ENCODE measurements at regions not wholly inside any gene's neighbourhood (a gene's known extent, or its start where the extent isn't known, plus 50 kb on each side); places are given as distances from the start of the nearest gene placed in this dataset.

DNA sequence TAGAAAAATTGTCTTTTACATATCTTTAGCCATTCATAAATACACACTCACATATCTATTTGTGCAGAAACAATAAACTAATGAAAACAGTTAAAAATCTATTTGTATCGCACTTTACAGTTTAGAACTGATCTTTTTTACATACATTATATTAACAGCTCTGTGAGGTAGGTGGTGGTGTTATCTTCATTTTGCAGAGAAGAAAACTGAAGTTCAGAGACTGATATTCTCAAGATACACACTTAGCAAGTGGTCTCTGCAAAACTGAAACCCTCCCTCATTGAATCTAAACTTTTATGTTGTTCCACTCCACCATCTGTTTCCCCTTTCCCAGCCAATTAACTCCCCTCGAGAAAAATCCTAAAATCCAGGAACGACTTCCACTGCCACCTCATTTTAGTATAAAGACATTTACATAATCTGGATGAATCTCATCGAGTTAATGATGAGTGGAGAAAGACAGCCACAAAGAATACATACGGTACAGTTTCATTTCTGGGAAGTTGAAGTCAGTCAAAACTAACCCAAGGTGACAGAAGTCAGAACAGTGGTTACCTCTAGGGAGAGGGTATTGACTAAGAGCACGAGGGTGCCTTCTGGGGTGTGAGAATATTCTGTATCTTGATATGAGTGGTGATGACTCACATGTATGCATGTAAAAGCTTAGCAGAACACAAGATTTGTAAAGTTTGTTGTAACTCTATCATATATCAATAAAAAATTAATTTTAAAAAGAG lies 524.2 kb upstream of the TCF4 start:
- no peaks in the 10 kb centered on the region for H3K36me3 ChIP-seq (ENCODE audit: control insufficient read depth, insufficient read depth, low read length)
- H3K9ac ChIP-seq (ENCODE audit: low read length): no peak overlapping the region
- H3K4me2 ChIP-seq (ENCODE audit: low read length): no peak overlapping the region
- no peaks in the 10 kb centered on the region for H3K4me1 ChIP-seq (ENCODE audit: control insufficient read depth, low read depth, low read length)
- H4K5ac ChIP-seq (ENCODE audit: low read length): no peak overlapping the region
- H3K4me3 ChIP-seq (ENCODE audit: low read length): no peak overlapping the region
- H2BK5ac ChIP-seq (ENCODE audit: low read length): no peak overlapping the region
- H3K23ac ChIP-seq (ENCODE audit: low read length): no peak overlapping the region
- no peak overlapping the region for H3K27ac ChIP-seq (ENCODE audit: low read depth, low read length)
- H4K8ac ChIP-seq (ENCODE audit: low read depth, low read length): no peak overlapping the region
- no peaks in the 10 kb centered on the region for H3K27me3 ChIP-seq (ENCODE audit: insufficient read depth, low read length, poor library complexity)
- WGBS (ENCODE audit: extremely low coverage, insufficient coverage, low lambda C conversion rate): no CpG with 5 or more reads among the region's 6 CpGs
- no peak overlapping the region for H3K4ac ChIP-seq (ENCODE audit: low read depth, low read length)
- H2AK5ac ChIP-seq (ENCODE audit: low read length): no peak overlapping the region
- no peak overlapping the region for H3K56ac ChIP-seq (ENCODE audit: low read length)
- H3K79me2 ChIP-seq (ENCODE audit: control insufficient read depth, insufficient read depth, low read length): no peaks in the 10 kb centered on the region
- no peak overlapping the region for H2BK120ac ChIP-seq (ENCODE audit: low read depth, low read length)
- no peak for DNase-seq
- no peaks in the 10 kb centered on the region for H3K79me1 ChIP-seq (ENCODE audit: low read length)
- H3K18ac ChIP-seq (ENCODE audit: low read length): no peak overlapping the region
- no peak overlapping the region for H2BK15ac ChIP-seq (replicated peaks; ENCODE audit: low read depth)

DNA sequence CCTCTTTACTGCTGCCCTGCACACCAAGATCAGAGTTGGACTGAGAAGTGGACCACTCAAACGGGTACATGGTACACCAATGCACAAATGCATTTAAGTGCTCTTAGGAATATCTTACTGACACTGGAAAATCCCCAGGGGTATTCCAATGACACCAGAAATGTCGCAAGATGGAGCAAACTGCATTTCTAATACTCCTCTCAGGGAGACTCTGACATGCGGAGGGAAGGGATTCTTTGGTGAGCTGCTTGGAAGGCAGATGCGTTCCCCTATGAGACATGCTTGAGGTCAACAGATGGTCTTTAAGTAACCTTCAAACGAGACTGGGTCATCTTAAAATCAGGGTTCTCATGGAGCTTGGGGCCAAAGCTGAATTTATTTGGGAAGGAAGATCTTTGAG lies 521.8 kb upstream of the TCF4 start:
- no peak overlapping the region for H3K56ac ChIP-seq (ENCODE audit: low read length)
- H3K4ac ChIP-seq (ENCODE audit: low read depth, low read length): no peak overlapping the region
- H3K9ac ChIP-seq (ENCODE audit: low read length): no peak overlapping the region
- no peaks in the 10 kb centered on the region for H3K4me1 ChIP-seq (ENCODE audit: control insufficient read depth, low read depth, low read length)
- no peaks in the 10 kb centered on the region for H3K79me2 ChIP-seq (ENCODE audit: control insufficient read depth, insufficient read depth, low read length)
- no peak overlapping the region for H3K27ac ChIP-seq (ENCODE audit: low read depth, low read length)
- H4K5ac ChIP-seq (ENCODE audit: low read length): no peak overlapping the region
- H4K8ac ChIP-seq (ENCODE audit: low read depth, low read length): no peak overlapping the region
- H3K4me2 ChIP-seq (ENCODE audit: low read length): no peak overlapping the region
- no peaks in the 10 kb centered on the region for H3K27me3 ChIP-seq (ENCODE audit: insufficient read depth, low read length, poor library complexity)
- no peak overlapping the region for H2AK5ac ChIP-seq (ENCODE audit: low read length)
- H3K23ac ChIP-seq (ENCODE audit: low read length): no peak overlapping the region
- H3K36me3 ChIP-seq (ENCODE audit: control insufficient read depth, insufficient read depth, low read length): no peaks in the 10 kb centered on the region
- H2BK5ac ChIP-seq (ENCODE audit: low read length): no peak overlapping the region
- H2BK15ac ChIP-seq (replicated peaks; ENCODE audit: low read depth): no peak overlapping the region
- no CpG with 5 or more reads among the region's 5 CpGs for WGBS (ENCODE audit: extremely low coverage, insufficient coverage, low lambda C conversion rate)
- H3K18ac ChIP-seq (ENCODE audit: low read length): no peak overlapping the region
- H3K4me3 ChIP-seq (ENCODE audit: low read length): no peak overlapping the region
- no peaks in the 10 kb centered on the region for H3K79me1 ChIP-seq (ENCODE audit: low read length)
- no peak for DNase-seq
- no peak overlapping the region for H2BK120ac ChIP-seq (ENCODE audit: low read depth, low read length)

DNA sequence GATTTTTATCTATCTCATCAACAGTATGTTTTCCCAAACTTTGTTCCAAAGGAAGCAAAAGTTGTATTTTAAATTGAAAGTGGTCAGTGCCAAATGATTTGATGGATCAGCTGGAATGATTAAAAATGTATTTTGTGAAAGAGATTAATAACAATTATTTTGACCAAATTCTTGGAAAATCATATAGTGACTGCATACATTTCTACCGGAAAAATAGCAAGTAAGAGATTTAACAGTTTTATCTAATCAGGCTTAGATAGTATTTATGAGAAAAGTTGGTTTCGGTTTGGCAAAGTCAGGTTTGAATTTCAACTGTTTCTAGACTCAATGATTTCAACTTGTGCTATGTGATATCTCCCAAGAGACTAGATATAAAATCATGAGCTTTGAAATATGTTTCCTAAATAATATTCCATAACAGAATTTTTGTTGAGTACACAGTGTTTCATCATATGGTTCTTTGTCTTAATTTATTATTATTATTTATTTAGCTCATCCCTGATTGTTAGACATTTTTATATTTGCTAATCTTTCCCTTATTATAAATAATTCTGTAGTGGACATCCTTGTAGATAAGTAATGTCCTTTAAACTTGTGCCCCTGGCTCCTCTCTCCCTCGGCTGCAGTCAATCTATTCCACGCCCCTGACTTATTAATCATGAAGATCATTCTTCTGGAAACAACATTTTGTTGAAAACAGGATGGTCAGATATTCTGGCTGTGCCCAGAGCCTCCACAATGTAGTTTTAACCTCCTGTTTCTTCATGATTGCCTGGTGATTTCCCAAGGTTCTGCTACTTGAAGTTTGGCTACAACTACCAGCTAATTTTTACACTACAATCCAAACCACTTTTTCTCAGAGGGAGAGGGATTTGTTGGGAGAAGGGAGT lies 520.7 kb upstream of the TCF4 start:
- Histone ChIP-seq H3K4ac (ENCODE audit: low read depth, low read length) (no peak overlapping the region), H2BK120ac (ENCODE audit: low read depth, low read length) (no peak overlapping the region), H3K9ac (ENCODE audit: low read length) (no peak overlapping the region), H3K27me3 (ENCODE audit: insufficient read depth, low read length, poor library complexity) (no peaks in the 10 kb centered on the region), H3K23ac (ENCODE audit: low read length) (no peak overlapping the region), H2BK5ac (ENCODE audit: low read length) (no peak overlapping the region), H4K8ac (ENCODE audit: low read depth, low read length) (no peak overlapping the region), H3K79me1 (ENCODE audit: low read length) (no peaks in the 10 kb centered on the region), H4K5ac (ENCODE audit: low read length) (no peak overlapping the region), H3K27ac (ENCODE audit: low read depth, low read length) (no peak overlapping the region), H3K4me3 (ENCODE audit: low read length) (no peak overlapping the region), H3K79me2 (ENCODE audit: control insufficient read depth, insufficient read depth, low read length) (no peaks in the 10 kb centered on the region), H3K36me3 (ENCODE audit: control insufficient read depth, insufficient read depth, low read length) (no peaks in the 10 kb centered on the region), H3K4me2 (ENCODE audit: low read length) (no peak overlapping the region), H2AK5ac (ENCODE audit: low read length) (no peak overlapping the region), H2BK15ac (replicated peaks; ENCODE audit: low read depth) (no peak overlapping the region), H3K18ac (ENCODE audit: low read length) (no peak overlapping the region), H3K4me1 (ENCODE audit: control insufficient read depth, low read depth, low read length) (no peaks in the 10 kb centered on the region), H3K56ac (ENCODE audit: low read length) (no peak overlapping the region)
- WGBS (ENCODE audit: extremely low coverage, insufficient coverage, low lambda C conversion rate): no CpG with 5 or more reads among the region's 4 CpGs
- no peak for DNase-seq

DNA sequence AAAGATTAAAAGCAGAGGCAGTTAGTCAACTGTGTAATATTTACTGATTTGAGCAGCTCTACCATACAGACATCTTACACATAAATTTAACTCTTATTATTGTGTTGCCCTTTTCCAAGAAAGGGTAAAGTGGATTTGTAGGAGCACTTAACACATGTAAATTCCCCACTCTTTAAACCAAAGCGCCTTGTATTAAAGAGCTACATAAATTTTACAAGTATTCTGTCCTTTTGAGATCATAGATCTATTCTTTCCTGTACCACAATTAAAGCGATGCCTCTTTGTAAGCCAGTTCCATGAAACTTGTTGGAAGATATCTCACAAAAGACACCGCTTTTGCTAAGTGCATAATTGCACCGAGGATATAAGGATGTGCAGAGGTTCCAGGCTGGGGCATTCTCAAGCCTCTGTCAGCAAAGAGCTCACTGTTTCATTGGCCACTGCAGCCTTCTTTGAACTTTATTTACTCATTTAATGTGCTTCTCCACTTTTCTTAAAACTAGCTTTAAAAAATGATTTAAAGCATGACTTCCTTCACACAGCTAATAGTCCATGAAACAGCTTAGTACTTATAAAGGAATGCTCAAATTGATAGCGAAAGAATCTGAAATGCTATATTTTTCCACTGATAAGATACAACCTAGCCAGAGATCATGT lies 520.0 kb upstream of the TCF4 start:
- Histone ChIP-seq H4K5ac (ENCODE audit: low read length) (no peak overlapping the region), H3K4me3 (ENCODE audit: low read length) (no peak overlapping the region), H3K79me1 (ENCODE audit: low read length) (no peaks in the 10 kb centered on the region), H3K4me2 (ENCODE audit: low read length) (no peak overlapping the region), H3K36me3 (ENCODE audit: control insufficient read depth, insufficient read depth, low read length) (no peaks in the 10 kb centered on the region), H3K27ac (ENCODE audit: low read depth, low read length) (no peak overlapping the region), H3K27me3 (ENCODE audit: insufficient read depth, low read length, poor library complexity) (no peaks in the 10 kb centered on the region), H3K4ac (ENCODE audit: low read depth, low read length) (no peak overlapping the region), H2BK5ac (ENCODE audit: low read length) (no peak overlapping the region), H4K8ac (ENCODE audit: low read depth, low read length) (no peak overlapping the region), H2BK15ac (replicated peaks; ENCODE audit: low read depth) (no peak overlapping the region), H2AK5ac (ENCODE audit: low read length) (no peak overlapping the region), H3K79me2 (ENCODE audit: control insufficient read depth, insufficient read depth, low read length) (no peaks in the 10 kb centered on the region), H3K18ac (ENCODE audit: low read length) (no peak overlapping the region), H3K4me1 (ENCODE audit: control insufficient read depth, low read depth, low read length) (no peaks in the 10 kb centered on the region), H3K56ac (ENCODE audit: low read length) (no peak overlapping the region), H3K23ac (ENCODE audit: low read length) (no peak overlapping the region), H2BK120ac (ENCODE audit: low read depth, low read length) (no peak overlapping the region), H3K9ac (ENCODE audit: low read length) (no peak overlapping the region)
- no peak for DNase-seq
- no CpG with 5 or more reads among the region's 5 CpGs for WGBS (ENCODE audit: extremely low coverage, insufficient coverage, low lambda C conversion rate)

DNA sequence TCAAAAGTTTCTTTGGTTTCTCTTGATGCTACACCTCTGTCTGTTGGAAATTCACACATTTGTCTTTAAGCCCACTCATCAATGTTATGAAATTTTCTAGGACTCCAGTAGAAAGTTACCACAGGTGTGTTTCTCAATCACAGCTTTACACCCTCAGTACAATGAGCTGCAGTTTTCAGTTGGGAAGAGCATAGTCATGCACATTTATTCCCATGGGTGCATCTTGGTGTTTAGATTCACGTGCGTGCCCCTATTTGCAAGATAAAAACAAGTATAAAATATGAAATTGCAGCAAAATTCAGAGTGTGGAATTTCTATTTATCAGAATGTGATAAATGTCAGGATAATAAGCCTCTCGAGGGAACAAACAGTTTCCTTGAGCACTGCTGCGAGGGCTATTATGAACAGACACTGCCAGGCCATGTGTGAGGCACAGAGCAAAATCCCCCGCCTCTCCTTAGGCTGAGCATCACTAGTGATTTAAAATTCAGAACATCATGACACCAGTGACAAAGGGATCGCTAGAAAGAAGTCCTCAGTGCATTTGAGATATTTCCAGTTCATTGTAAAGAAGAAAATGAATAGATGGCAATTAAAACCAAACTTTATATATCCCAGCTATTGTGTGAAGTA lies 512.2 kb upstream of the TCF4 start:
- no peak overlapping the region for H2BK120ac ChIP-seq (ENCODE audit: low read depth, low read length)
- H3K4ac ChIP-seq (ENCODE audit: low read depth, low read length): no peak overlapping the region
- no peak overlapping the region for H3K9ac ChIP-seq (ENCODE audit: low read length)
- H3K4me3 ChIP-seq (ENCODE audit: low read length): no peak overlapping the region
- no peak overlapping the region for H3K27ac ChIP-seq (ENCODE audit: low read depth, low read length)
- H3K18ac ChIP-seq (ENCODE audit: low read length): no peak overlapping the region
- WGBS (ENCODE audit: extremely low coverage, insufficient coverage, low lambda C conversion rate): no CpG with 5 or more reads among the region's 6 CpGs
- H3K4me2 ChIP-seq (ENCODE audit: low read length): no peak overlapping the region
- no peaks in the 10 kb centered on the region for H3K27me3 ChIP-seq (ENCODE audit: insufficient read depth, low read length, poor library complexity)
- no peak overlapping the region for H3K56ac ChIP-seq (ENCODE audit: low read length)
- H4K5ac ChIP-seq (ENCODE audit: low read length): no peak overlapping the region
- no peaks in the 10 kb centered on the region for H3K4me1 ChIP-seq (ENCODE audit: control insufficient read depth, low read depth, low read length)
- H3K79me1 ChIP-seq (ENCODE audit: low read length): no peaks in the 10 kb centered on the region
- no peaks in the 10 kb centered on the region for H3K36me3 ChIP-seq (ENCODE audit: control insufficient read depth, insufficient read depth, low read length)
- no peak overlapping the region for H2AK5ac ChIP-seq (ENCODE audit: low read length)
- no peak overlapping the region for H2BK15ac ChIP-seq (replicated peaks; ENCODE audit: low read depth)
- no peak overlapping the region for H4K8ac ChIP-seq (ENCODE audit: low read depth, low read length)
- DNase-seq: no peak
- no peak overlapping the region for H3K23ac ChIP-seq (ENCODE audit: low read length)
- H2BK5ac ChIP-seq (ENCODE audit: low read length): no peak overlapping the region
- H3K79me2 ChIP-seq (ENCODE audit: control insufficient read depth, insufficient read depth, low read length): no peaks in the 10 kb centered on the region
